SK-N-MC (cell line): ENCODE measurements at regions not wholly inside any gene's neighbourhood (a gene's known extent, or its start where the extent isn't known, plus 50 kb on each side); places are given as distances from the start of the nearest gene placed in this dataset.

Experiments
- DNase-seq: peaks from one replicate; pipeline ENCODE4 v3.0.0-alpha.2; 2011; ENCODE audit warnings: low read depth, low spot score
- H3K27ac ChIP-seq: fragments of 200-600 bp; sonication (generic); 2 replicates; pipeline ENCODE4 v1.5.1; 2016; ENCODE audit warnings: mixed run types
- H3K36me3 ChIP-seq: fragments of 200-600 bp; sonication (generic); 2 replicates; pipeline ENCODE4 v1.6.1; 2017; ENCODE audit warnings: antibody characterized with exemption, low read length, mixed read lengths; ENCODE audit not compliant: insufficient read depth
- H3K4me3 ChIP-seq: fragments of 200-600 bp; sonication (generic); 2 replicates; pipeline ENCODE4 v1.5.1; 2016
- H3K9ac ChIP-seq: fragments of 200-600 bp; sonication (generic); 2 replicates; pipeline ENCODE4 v1.8.0; 2017; ENCODE audit warnings: mixed run types, mixed read lengths; ENCODE audit not compliant: insufficient read length
- H3K9me3 ChIP-seq: fragments of 200-600 bp; sonication (generic); 2 replicates; pipeline ENCODE4 v1.6.1; 2017; ENCODE audit warnings: low read depth, mild to moderate bottlenecking, antibody characterized with exemption, low read length, moderate library complexity, mixed read lengths
- EZH2 ChIP-seq: fragments of 200-600 bp; sonication (generic); IDR thresholded peaks from one replicate; pipeline ENCODE4 v1.6.1; 2017; ENCODE audit warnings: antibody characterized with exemption
- FOXP2 ChIP-seq: optimal IDR thresholded peaks from 2 replicates; pipeline ENCODE3; 2011; ENCODE audit warnings: mild to moderate bottlenecking, moderate library complexity; ENCODE audit not compliant: insufficient read depth; ENCODE audit errors: extremely low read length, control extremely low read depth
- POLR2AphosphoS5 ChIP-seq: IDR thresholded peaks from 2 replicates; pipeline ENCODE4 v1.6.1; 2012; ENCODE audit warnings: mild to moderate bottlenecking, low read depth, low read length, borderline replicate concordance

- Histone ChIP-seq H3K27ac (no peak overlapping the region), H3K36me3 (no peaks in the 10 kb centered on the region), H3K4me3 (no peak overlapping the region), H3K9ac (no peak overlapping the region), H3K9me3 (no peaks in the 10 kb centered on the region)
- no peak for DNase-seq
- no peak for TF ChIP-seq FOXP2
- TF ChIP-seq EZH2: no peak
- no peak for TF ChIP-seq POLR2AphosphoS5
These were observed 401.3 kb upstream of the CADM1 start for GRCh38 chr11:115905341-115906000.

DNA sequence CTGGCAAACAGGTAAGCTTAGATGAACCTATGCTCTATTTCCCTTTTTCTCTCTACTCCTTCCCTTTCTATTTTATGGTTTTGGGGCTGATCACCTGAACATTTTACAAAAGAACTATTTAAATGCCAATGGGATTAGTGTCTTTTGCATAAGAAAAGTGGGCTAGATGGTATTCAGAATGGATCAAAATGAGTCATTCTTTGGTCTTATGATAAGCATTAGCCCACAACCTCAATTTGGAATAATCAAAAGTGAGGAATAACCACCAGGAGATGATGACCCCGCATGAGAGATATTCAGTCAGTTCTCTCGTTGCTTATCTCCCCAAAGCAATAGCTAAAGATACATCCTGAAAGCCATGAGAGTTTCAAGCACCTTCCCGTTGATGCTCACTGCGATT, 399.0 kb upstream of the CADM1 start:
- no peak overlapping the region for H3K4me3 ChIP-seq

GRCh38 chr11:115901069-115901468, 396.9 kb upstream of the CADM1 start:
- TF ChIP-seq POLR2AphosphoS5: no peak
- no peak for TF ChIP-seq FOXP2
- TF ChIP-seq EZH2: no peak
- Histone ChIP-seq H3K27ac (no peak overlapping the region), H3K9me3 (no peaks in the 10 kb centered on the region), H3K9ac (no peak overlapping the region), H3K36me3 (no peaks in the 10 kb centered on the region), H3K4me3 (no peak overlapping the region)
- no peak for DNase-seq

More for the DNA sequence above, 399.0 kb upstream of the CADM1 start:
- DNase-seq: no peak
- H3K36me3 ChIP-seq: no peaks in the 10 kb centered on the region
- no peaks in the 10 kb centered on the region for H3K9me3 ChIP-seq
- TF ChIP-seq EZH2: no peak
- TF ChIP-seq FOXP2: no peak
- no peak for TF ChIP-seq POLR2AphosphoS5
- H3K27ac ChIP-seq: no peak overlapping the region
- no peak overlapping the region for H3K9ac ChIP-seq

GRCh38 chr11:115900111-115900510, 395.9 kb upstream of the CADM1 start:
- Histone ChIP-seq H3K36me3 (no peaks in the 10 kb centered on the region), H3K9me3 (no peaks in the 10 kb centered on the region), H3K4me3 (no peak overlapping the region), H3K9ac (no peak overlapping the region), H3K27ac (no peak overlapping the region)
- TF ChIP-seq POLR2AphosphoS5 (no peak), FOXP2 (no peak), EZH2 (no peak)
- DNase-seq: no peak

GRCh38 chr11:115897707-115898106, 393.5 kb upstream of the CADM1 start:
- H3K9ac ChIP-seq: no peak overlapping the region
- no peak for DNase-seq
- no peak for TF ChIP-seq POLR2AphosphoS5
- no peak for TF ChIP-seq FOXP2
- TF ChIP-seq EZH2: no peak
- no peaks in the 10 kb centered on the region for H3K9me3 ChIP-seq
- H3K4me3 ChIP-seq: no peak overlapping the region
- no peak overlapping the region for H3K27ac ChIP-seq
- H3K36me3 ChIP-seq: no peaks in the 10 kb centered on the region

DNA sequence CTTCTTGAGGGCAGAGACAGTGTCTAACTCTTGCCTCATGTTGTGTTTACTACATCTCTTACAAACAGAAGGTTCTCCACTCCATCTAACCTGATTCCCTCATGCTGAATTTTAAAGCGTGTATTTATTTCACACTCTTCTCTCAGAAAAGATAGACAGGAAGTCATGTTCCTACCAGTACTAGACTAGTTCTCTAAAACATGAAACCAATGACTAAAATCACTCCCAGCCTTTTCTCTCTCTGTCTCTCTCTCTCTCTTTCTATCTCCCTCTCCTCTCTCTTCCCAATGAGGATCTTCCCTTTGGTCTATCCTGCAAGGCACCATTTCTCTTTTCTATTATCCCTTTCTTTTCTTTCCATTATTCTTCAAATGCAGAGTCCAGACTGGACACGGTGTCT, 391.9 kb upstream of the CADM1 start:
- no peak for TF ChIP-seq FOXP2
- TF ChIP-seq EZH2: no peak
- no peak for TF ChIP-seq POLR2AphosphoS5
- H3K27ac ChIP-seq: no peak overlapping the region
- no peak overlapping the region for H3K4me3 ChIP-seq
- H3K9ac ChIP-seq: no peak overlapping the region
- no peaks in the 10 kb centered on the region for H3K9me3 ChIP-seq
- H3K36me3 ChIP-seq: no peaks in the 10 kb centered on the region
- DNase-seq: no peak

GRCh38 chr11:115895594-115895993, 391.4 kb upstream of the CADM1 start:
- H3K27ac ChIP-seq: no peak overlapping the region
- no peaks in the 10 kb centered on the region for H3K9me3 ChIP-seq
- H3K36me3 ChIP-seq: no peaks in the 10 kb centered on the region
- no peak for DNase-seq
- TF ChIP-seq EZH2: no peak
- TF ChIP-seq FOXP2: no peak
- no peak for TF ChIP-seq POLR2AphosphoS5
- no peak overlapping the region for H3K9ac ChIP-seq
- no peak overlapping the region for H3K4me3 ChIP-seq

- no peak for DNase-seq
- no peak overlapping the region for H3K27ac ChIP-seq
- no peak overlapping the region for H3K9ac ChIP-seq
- H3K36me3 ChIP-seq: no peaks in the 10 kb centered on the region
- H3K9me3 ChIP-seq: no peaks in the 10 kb centered on the region
- H3K4me3 ChIP-seq: no peak overlapping the region
- TF ChIP-seq EZH2 (no peak), FOXP2 (no peak), POLR2AphosphoS5 (no peak)
These were observed 390.0 kb upstream of the CADM1 start for GRCh38 chr11:115894176-115894575.
